ENCODE measurements at regions not wholly inside any gene's neighbourhood (a gene's known extent, or its start where the extent isn't known, plus 50 kb on each side); places are given as distances from the start of the nearest gene placed in this dataset.

DNA sequence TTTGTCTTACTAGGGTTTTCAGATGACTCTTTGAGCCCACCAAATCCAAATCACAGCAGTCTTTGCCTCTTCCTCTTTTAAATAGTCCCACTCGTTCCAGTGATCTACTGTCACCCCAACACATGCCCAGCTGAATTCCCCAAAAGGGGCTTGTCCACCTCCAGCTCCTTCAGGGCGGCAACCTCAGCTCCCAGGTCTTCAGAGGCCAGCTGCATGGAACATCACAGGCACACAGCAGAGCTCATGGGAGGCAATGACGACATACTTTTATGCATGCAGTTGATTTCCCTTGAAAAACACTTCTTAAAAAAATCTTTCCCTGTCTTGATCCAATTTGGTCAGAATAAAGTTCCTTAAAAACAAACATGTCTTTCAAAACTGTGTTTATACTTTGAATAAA lies 244.3 kb upstream of the NR2F2 start:
- no peaks in the 10 kb centered on the region for H3K79me2 ChIP-seq (ENCODE audit: insufficient read depth)
- ChIA-PET POLR2A (no interaction called here), CTCF (no interaction called here)
- H4K20me1 ChIP-seq (ENCODE audit: insufficient read depth), result no peaks in the 10 kb centered on the region
- WGBS (ENCODE audit: low lambda C conversion rate), result 6% methylated on average over 3 of the region's 3 CpGs
- no peak overlapping the region for H3K9ac ChIP-seq
- no peaks in the 10 kb centered on the region for H3K4me1 ChIP-seq (ENCODE audit: control insufficient read depth in 1 of 2, insufficient read depth in 2 of 2, low read depth in 1 of 2, low read length in 1 of 2)
- no peak overlapping the region for H2AFZ ChIP-seq (ENCODE audit: low read depth)
- no peaks in the 10 kb centered on the region for H3K36me3 ChIP-seq (replicated peaks in 1 of 2; ENCODE audit: control insufficient read depth in 1 of 2, insufficient read depth in 2 of 2, low read length in 1 of 2)
- no peaks in the 10 kb centered on the region; the same call in 1 of the 2 replicates for H3K9me3 ChIP-seq
- H3K27ac ChIP-seq (ENCODE audit: low read depth in 2 of 2, low read length in 1 of 2), result no peak overlapping the region
- TF ChIP-seq SIN3A (IDR thresholded peaks at IDR 0.05; ENCODE audit: borderline replicate concordance, low read depth, low read length) (no peak), EZH2phosphoT487 (IDR thresholded peaks at IDR 0.05; ENCODE audit: borderline replicate concordance, low read depth) (no peak), TCF12 (IDR thresholded peaks at IDR 0.05) (no peak), NFIC (IDR thresholded peaks at IDR 0.05; ENCODE audit: borderline replicate concordance) (no peak), RAD21 (IDR thresholded peaks at IDR 0.05; ENCODE audit: low read length) (no peak)
- TF ChIP-seq, protein P1, sequence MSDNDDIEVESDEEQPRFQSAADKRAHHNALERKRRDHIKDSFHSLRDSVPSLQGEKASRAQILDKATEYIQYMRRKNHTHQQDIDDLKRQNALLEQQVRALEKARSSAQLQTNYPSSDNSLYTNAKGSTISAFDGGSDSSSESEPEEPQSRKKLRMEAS (IDR thresholded peaks at IDR 0.05; ENCODE audit: low read depth), result no peak
- TF ChIP-seq, protein P2, sequence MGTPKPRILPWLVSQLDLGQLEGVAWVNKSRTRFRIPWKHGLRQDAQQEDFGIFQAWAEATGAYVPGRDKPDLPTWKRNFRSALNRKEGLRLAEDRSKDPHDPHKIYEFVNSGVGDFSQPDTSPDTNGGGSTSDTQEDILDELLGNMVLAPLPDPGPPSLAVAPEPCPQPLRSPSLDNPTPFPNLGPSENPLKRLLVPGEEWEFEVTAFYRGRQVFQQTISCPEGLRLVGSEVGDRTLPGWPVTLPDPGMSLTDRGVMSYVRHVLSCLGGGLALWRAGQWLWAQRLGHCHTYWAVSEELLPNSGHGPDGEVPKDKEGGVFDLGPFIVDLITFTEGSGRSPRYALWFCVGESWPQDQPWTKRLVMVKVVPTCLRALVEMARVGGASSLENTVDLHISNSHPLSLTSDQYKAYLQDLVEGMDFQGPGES (IDR thresholded peaks at IDR 0.05; ENCODE audit: low read depth, low read length), result no peak
- no peak overlapping the region for H3K4me3 ChIP-seq (ENCODE audit: low read depth in 2 of 2, low read length in 1 of 2)
- no peaks in the 10 kb centered on the region for H3K9me2 ChIP-seq
- H3F3A ChIP-seq (replicated peaks; ENCODE audit: insufficient read depth), result no peaks in the 10 kb centered on the region
- H3K4me2 ChIP-seq, result no peak overlapping the region
- no peaks in the 10 kb centered on the region for H3K27me3 ChIP-seq (ENCODE audit: insufficient read depth)
- no peak for DNase-seq

DNA sequence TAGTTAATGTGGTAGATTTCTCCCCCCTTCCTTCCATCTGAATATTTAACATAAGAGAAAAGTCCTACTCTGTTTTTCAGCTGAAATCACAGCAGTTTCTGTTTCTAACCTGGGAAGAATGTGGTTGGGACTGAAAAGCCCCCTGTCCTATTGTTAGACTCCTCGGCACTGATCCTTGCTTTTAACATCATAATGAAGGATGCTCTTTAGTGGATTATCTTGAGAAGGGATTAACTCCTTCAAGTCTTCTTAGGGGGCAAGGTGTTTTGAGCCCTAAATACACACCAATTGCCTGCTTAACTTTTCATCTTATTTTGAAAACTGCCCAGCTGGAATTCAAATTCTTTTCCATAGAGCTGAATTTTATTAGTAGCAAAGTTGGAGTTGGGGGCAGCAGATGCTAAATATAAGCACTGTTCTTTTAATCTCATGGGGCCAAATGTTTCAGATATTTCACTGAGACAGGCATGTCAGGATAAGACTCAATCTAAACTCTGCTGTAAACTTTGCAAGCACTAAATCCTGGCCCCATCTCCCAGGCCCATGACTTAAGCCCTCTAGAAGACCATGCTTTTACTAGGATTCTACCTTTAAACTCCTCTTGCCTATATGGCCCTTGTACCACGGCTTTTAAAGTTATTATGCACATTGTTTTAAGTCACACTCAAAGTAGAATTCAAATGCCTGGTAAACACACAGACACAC lies 243.2 kb upstream of the NR2F2 start:
- POLR2A ChIA-PET, result no interaction called here
- Histone ChIP-seq H4K20me1 (ENCODE audit: insufficient read depth) (no peaks in the 10 kb centered on the region), H3K9me3 (no peaks in the 10 kb centered on the region; the same call in 1 of the 2 replicates), H3K27me3 (ENCODE audit: insufficient read depth) (no peaks in the 10 kb centered on the region), H3F3A (replicated peaks; ENCODE audit: insufficient read depth) (no peaks in the 10 kb centered on the region), H3K27ac (ENCODE audit: low read depth in 2 of 2, low read length in 1 of 2) (no peak overlapping the region), H3K4me1 (ENCODE audit: control insufficient read depth in 1 of 2, insufficient read depth in 2 of 2, low read depth in 1 of 2, low read length in 1 of 2) (no peaks in the 10 kb centered on the region), H3K4me2 (no peak overlapping the region), H3K79me2 (ENCODE audit: insufficient read depth) (no peaks in the 10 kb centered on the region), H3K4me3 (ENCODE audit: low read depth in 2 of 2, low read length in 1 of 2) (no peak overlapping the region), H3K36me3 (replicated peaks in 1 of 2; ENCODE audit: control insufficient read depth in 1 of 2, insufficient read depth in 2 of 2, low read length in 1 of 2) (no peaks in the 10 kb centered on the region), H3K9me2 (no peaks in the 10 kb centered on the region), H2AFZ (ENCODE audit: low read depth) (no peak overlapping the region), H3K9ac (no peak overlapping the region)
- DNase-seq, result no peak
- CTCF ChIA-PET, result no interaction called here
- 7% methylated on average over 2 of the region's 2 CpGs for WGBS (ENCODE audit: low lambda C conversion rate)
- no peak for TF ChIP-seq RFX5 (IDR thresholded peaks at IDR 0.05; ENCODE audit: low read length)
- TF ChIP-seq SMC3 (IDR thresholded peaks at IDR 0.05; ENCODE audit: low read depth, low read length), result no peak
- no peak for TF ChIP-seq MXI1 (IDR thresholded peaks at IDR 0.05; ENCODE audit: low read depth, low read length)
- no peak for TF ChIP-seq GABPA (IDR thresholded peaks at IDR 0.05; ENCODE audit: low read depth)
- TF ChIP-seq, protein P3, sequence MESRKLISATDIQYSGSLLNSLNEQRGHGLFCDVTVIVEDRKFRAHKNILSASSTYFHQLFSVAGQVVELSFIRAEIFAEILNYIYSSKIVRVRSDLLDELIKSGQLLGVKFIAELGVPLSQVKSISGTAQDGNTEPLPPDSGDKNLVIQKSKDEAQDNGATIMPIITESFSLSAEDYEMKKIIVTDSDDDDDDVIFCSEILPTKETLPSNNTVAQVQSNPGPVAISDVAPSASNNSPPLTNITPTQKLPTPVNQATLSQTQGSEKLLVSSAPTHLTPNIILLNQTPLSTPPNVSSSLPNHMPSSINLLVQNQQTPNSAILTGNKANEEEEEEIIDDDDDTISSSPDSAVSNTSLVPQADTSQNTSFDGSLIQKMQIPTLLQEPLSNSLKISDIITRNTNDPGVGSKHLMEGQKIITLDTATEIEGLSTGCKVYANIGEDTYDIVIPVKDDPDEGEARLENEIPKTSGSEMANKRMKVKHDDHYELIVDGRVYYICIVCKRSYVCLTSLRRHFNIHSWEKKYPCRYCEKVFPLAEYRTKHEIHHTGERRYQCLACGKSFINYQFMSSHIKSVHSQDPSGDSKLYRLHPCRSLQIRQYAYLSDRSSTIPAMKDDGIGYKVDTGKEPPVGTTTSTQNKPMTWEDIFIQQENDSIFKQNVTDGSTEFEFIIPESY (IDR thresholded peaks at IDR 0.05; ENCODE audit: borderline replicate concordance, low read depth), result no peak
- no peak for TF ChIP-seq ELF1 (IDR thresholded peaks at IDR 0.05)
- no peak for TF ChIP-seq EZH2phosphoT487 (IDR thresholded peaks at IDR 0.05; ENCODE audit: borderline replicate concordance, low read depth)
- no peak for TF ChIP-seq NFIC (IDR thresholded peaks at IDR 0.05; ENCODE audit: borderline replicate concordance)
- no peak for TF ChIP-seq RCOR1 (IDR thresholded peaks at IDR 0.05; ENCODE audit: low read length)
- TF ChIP-seq, protein P4, sequence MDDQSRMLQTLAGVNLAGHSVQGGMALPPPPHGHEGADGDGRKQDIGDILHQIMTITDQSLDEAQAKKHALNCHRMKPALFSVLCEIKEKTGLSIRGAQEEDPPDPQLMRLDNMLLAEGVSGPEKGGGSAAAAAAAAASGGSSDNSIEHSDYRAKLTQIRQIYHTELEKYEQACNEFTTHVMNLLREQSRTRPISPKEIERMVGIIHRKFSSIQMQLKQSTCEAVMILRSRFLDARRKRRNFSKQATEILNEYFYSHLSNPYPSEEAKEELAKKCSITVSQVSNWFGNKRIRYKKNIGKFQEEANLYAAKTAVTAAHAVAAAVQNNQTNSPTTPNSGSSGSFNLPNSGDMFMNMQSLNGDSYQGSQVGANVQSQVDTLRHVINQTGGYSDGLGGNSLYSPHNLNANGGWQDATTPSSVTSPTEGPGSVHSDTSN (IDR thresholded peaks at IDR 0.05), result no peak
- no peak for TF ChIP-seq TAF1 (IDR thresholded peaks at IDR 0.05; ENCODE audit: borderline replicate concordance, low read depth, low read length)
- TF ChIP-seq, protein P5, sequence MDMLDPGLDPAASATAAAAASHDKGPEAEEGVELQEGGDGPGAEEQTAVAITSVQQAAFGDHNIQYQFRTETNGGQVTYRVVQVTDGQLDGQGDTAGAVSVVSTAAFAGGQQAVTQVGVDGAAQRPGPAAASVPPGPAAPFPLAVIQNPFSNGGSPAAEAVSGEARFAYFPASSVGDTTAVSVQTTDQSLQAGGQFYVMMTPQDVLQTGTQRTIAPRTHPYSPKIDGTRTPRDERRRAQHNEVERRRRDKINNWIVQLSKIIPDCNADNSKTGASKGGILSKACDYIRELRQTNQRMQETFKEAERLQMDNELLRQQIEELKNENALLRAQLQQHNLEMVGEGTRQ (IDR thresholded peaks at IDR 0.05; ENCODE audit: borderline replicate concordance, low read depth, low read length), result no peak
- no peak for TF ChIP-seq JUND (IDR thresholded peaks at IDR 0.05)
- TF ChIP-seq, protein P6, sequence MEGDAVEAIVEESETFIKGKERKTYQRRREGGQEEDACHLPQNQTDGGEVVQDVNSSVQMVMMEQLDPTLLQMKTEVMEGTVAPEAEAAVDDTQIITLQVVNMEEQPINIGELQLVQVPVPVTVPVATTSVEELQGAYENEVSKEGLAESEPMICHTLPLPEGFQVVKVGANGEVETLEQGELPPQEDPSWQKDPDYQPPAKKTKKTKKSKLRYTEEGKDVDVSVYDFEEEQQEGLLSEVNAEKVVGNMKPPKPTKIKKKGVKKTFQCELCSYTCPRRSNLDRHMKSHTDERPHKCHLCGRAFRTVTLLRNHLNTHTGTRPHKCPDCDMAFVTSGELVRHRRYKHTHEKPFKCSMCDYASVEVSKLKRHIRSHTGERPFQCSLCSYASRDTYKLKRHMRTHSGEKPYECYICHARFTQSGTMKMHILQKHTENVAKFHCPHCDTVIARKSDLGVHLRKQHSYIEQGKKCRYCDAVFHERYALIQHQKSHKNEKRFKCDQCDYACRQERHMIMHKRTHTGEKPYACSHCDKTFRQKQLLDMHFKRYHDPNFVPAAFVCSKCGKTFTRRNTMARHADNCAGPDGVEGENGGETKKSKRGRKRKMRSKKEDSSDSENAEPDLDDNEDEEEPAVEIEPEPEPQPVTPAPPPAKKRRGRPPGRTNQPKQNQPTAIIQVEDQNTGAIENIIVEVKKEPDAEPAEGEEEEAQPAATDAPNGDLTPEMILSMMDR (IDR thresholded peaks at IDR 0.05), result no peak
